GM23338 (cell line): ENCODE measurements at regions not wholly inside any gene's neighbourhood (a gene's known extent, or its start where the extent isn't known, plus 50 kb on each side); places are given as distances from the start of the nearest gene placed in this dataset.

ENCODE experiments used
- CTCF ChIP-seq, 2 experiments: fragments of 200-600 bp in 1 of 2; sonication (generic) in 1 of 2; conservative IDR thresholded peaks; 2 replicates each; pipeline versions ENCODE4 v1.5.1 to v1.6.1; 2016 to 2017; ENCODE audit warnings: antibody characterized with exemption in 2 of 2, low read depth in 2 of 2, mild to moderate bottlenecking in 2 of 2, moderate library complexity in 1 of 2
- EZH2 ChIP-seq: fragments of 200-600 bp; sonication (generic); IDR thresholded peaks from one replicate; pipeline ENCODE4 v1.8.0; 2017; ENCODE audit warnings: antibody characterized with exemption, mild to moderate bottlenecking, low read depth; ENCODE audit not compliant: unreplicated experiment

GRCh38 chr2:128772671-128773070 lies 454.0 kb upstream of the HS6ST1 start:
- no peak for TF ChIP-seq EZH2
- no peak for TF ChIP-seq CTCF (conservative IDR thresholded peaks at IDR 0.05; ENCODE audit: low read depth in 2 of 2)
